ENCODE measurements at regions not wholly inside any gene's neighbourhood (a gene's known extent, or its start where the extent isn't known, plus 50 kb on each side); places are given as distances from the start of the nearest gene placed in this dataset.

DNA sequence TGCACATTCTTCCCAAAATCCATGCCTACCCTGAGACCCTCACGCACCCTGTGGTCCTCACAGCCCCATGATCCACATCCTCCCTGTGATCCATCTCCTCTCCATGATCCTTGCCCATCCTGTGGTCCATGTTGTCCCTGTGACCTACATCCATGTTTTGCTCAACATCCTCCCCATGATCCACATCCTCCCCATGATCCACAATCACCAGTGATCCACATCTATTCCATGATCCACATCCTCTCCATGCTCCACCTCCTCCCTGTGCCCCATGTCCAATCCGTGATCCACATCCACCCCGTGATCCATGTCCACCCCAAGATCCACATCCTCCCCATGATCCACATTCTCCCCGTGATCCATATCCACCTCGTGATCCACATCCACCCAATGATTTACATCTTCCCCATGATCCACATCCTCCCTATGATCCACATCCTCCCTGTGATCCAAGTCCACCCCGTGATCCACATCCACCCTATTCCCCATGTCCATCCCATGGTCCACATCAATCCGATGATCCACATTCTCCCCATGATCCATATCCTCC, 281.2 kb downstream of the MYCN start:
- WGBS, 2 experiments (ENCODE audit: extremely low coverage in 2 of 2, insufficient read length in 1 of 2) = 59% methylated on average over 7 of the region's 7 CpGs; no CpG with 5 or more reads in 1 of the 2 experiments
- Histone ChIP-seq H3K4me1 (ENCODE audit: control insufficient read depth, insufficient read depth, low read length) (no peaks in the 10 kb centered on the region), H3K9me1 (ENCODE audit: insufficient read depth, low read length) (no peaks in the 10 kb centered on the region), H4K8ac (ENCODE audit: low read depth in 2 of 2, low read length in 2 of 2) (no peak overlapping the region), H3K18ac (ENCODE audit: low read depth, low read length) (no peak overlapping the region), H3K14ac (replicated peaks; ENCODE audit: low read depth, low read length) (no peak overlapping the region), H3K23ac (ENCODE audit: low read depth, low read length) (no peak overlapping the region), H3K4ac (ENCODE audit: low read depth, low read length) (no peak overlapping the region), H4K20me1 (ENCODE audit: insufficient read depth, low read length) (no peaks in the 10 kb centered on the region), H2BK20ac (ENCODE audit: low read depth, low read length) (no peak overlapping the region), H2BK5ac (ENCODE audit: low read depth, low read length, poor library complexity, severe bottlenecking) (no peak overlapping the region), H3K36me3 (ENCODE audit: control insufficient read depth, insufficient read depth, low read length) (no peaks in the 10 kb centered on the region), H3K9ac (ENCODE audit: low read depth, low read length) (no peak overlapping the region), H4K91ac (ENCODE audit: insufficient read depth, low read depth, low read length) (no peak overlapping the region), H2AK9ac (replicated peaks; ENCODE audit: low read depth, low read length, poor library complexity) (no peak overlapping the region), H3K9me3 (ENCODE audit: control insufficient read depth, insufficient read depth, low read length) (peaks cover 45% of the 10 kb centered on the region), H3K56ac (ENCODE audit: extremely low read depth, insufficient read depth, low read length) (no peak overlapping the region), H3K79me1 (ENCODE audit: low read depth in 1 of 2, low read length in 2 of 2) (no peaks in the 10 kb centered on the region), H3K4me2 (ENCODE audit: low read depth, low read length) (no peak overlapping the region), H3K4me3 (ENCODE audit: insufficient read depth, low read depth, low read length) (no peak overlapping the region), H3K27me3 (ENCODE audit: control insufficient read depth, insufficient read depth, low read length) (no peaks in the 10 kb centered on the region), H2AK5ac (ENCODE audit: low read depth, low read length) (no peak overlapping the region), H4K5ac (ENCODE audit: low read depth, low read length) (no peak overlapping the region), H3K27ac (ENCODE audit: insufficient read depth, low read length) (no peak overlapping the region), H2AFZ (replicated peaks; ENCODE audit: low read length, poor library complexity) (no peak overlapping the region), H2BK15ac (ENCODE audit: low read depth, low read length) (no peak overlapping the region), H2BK120ac (ENCODE audit: low read depth, low read length) (no peak overlapping the region)
- POLR2A ChIA-PET (ENCODE audit: unreplicated experiment) = no interaction called here
- no TSS peak for BruUV-seq (replicated peaks)
- in situ Hi-C loops (cut with MboI; ENCODE audit: low sequenced_read_pairs) = no loop called here
- ATAC-seq (ENCODE audit: low read depth) = no peak
- DNase-seq = no peak
- dilution Hi-C loops (cut with HindIII; ENCODE audit: low sequenced_read_pairs, unreplicated experiment) = no loop called here
- TF ChIP-seq, protein P1, sequence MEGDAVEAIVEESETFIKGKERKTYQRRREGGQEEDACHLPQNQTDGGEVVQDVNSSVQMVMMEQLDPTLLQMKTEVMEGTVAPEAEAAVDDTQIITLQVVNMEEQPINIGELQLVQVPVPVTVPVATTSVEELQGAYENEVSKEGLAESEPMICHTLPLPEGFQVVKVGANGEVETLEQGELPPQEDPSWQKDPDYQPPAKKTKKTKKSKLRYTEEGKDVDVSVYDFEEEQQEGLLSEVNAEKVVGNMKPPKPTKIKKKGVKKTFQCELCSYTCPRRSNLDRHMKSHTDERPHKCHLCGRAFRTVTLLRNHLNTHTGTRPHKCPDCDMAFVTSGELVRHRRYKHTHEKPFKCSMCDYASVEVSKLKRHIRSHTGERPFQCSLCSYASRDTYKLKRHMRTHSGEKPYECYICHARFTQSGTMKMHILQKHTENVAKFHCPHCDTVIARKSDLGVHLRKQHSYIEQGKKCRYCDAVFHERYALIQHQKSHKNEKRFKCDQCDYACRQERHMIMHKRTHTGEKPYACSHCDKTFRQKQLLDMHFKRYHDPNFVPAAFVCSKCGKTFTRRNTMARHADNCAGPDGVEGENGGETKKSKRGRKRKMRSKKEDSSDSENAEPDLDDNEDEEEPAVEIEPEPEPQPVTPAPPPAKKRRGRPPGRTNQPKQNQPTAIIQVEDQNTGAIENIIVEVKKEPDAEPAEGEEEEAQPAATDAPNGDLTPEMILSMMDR (conservative IDR thresholded peaks at IDR 0.05; ENCODE audit: low read depth, low read length) = no peak
- TF ChIP-seq, protein P2, sequence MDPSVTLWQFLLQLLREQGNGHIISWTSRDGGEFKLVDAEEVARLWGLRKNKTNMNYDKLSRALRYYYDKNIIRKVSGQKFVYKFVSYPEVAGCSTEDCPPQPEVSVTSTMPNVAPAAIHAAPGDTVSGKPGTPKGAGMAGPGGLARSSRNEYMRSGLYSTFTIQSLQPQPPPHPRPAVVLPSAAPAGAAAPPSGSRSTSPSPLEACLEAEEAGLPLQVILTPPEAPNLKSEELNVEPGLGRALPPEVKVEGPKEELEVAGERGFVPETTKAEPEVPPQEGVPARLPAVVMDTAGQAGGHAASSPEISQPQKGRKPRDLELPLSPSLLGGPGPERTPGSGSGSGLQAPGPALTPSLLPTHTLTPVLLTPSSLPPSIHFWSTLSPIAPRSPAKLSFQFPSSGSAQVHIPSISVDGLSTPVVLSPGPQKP (IDR thresholded peaks at IDR 0.05; ENCODE audit: borderline replicate concordance, low read depth, low read length) = no peak
- TF ChIP-seq CHD1 (IDR thresholded peaks at IDR 0.05; ENCODE audit: low read depth, low read length) (no peak), CEBPB (IDR thresholded peaks at IDR 0.05; ENCODE audit: low read depth, low read length) (no peak), RAD21 (IDR thresholded peaks at IDR 0.05; ENCODE audit: low read length) (no peak), SMC3 (IDR thresholded peaks at IDR 0.05; ENCODE audit: low read depth, low read length) (no peak), RCOR1 (IDR thresholded peaks at IDR 0.05; ENCODE audit: insufficient replicate concordance, low read length) (no peak), MAZ (IDR thresholded peaks at IDR 0.05; ENCODE audit: borderline replicate concordance, low read depth, low read length) (no peak), FOS (IDR thresholded peaks at IDR 0.05; ENCODE audit: low read depth, low read length) (no peak), RFX5 (IDR thresholded peaks at IDR 0.05; ENCODE audit: low read depth, low read length) (no peak)
- CTCF ChIA-PET = no interaction called here
- intact Hi-C loops (cut with micrococcal nuclease) = no loop called here

Measured in IMR-90 (cell line).